Chondrocyte (in vitro differentiated cells): ENCODE measurements at regions not wholly inside any gene's neighbourhood (a gene's known extent, or its start where the extent isn't known, plus 50 kb on each side); places are given as distances from the start of the nearest gene placed in this dataset.
"Not testable (repeated sequence)": the region's sequence is repeated elsewhere in the genome, so short reads cannot be mapped to it uniquely, and the experiment has no call there.

Source experiments
- DNase-seq: peaks from one replicate; pipeline ENCODE4 v3.0.0; 2021; ENCODE audit warnings: mixed read lengths, low spot score
- H3K27ac Mint-ChIP-seq: one replicate; pipeline ENCODE4 v1.8.0; 2021; ENCODE audit warnings: mild to moderate bottlenecking, moderate library complexity, mixed read lengths; ENCODE audit not compliant: unreplicated experiment
- H3K27me3 Mint-ChIP-seq: 2 replicates; pipeline ENCODE4 v1.8.0; 2021; ENCODE audit warnings: low read depth, mixed read lengths
- H3K36me3 Mint-ChIP-seq: 2 replicates; pipeline ENCODE4 v1.8.0; 2021; ENCODE audit warnings: low read depth, mixed read lengths
- H3K4me1 Mint-ChIP-seq: 2 replicates; pipeline ENCODE4 v1.8.0; 2021; ENCODE audit warnings: low read depth, mild to moderate bottlenecking, mixed read lengths
- H3K4me3 Mint-ChIP-seq: one replicate; pipeline ENCODE4 v1.8.0; 2021; ENCODE audit warnings: mild to moderate bottlenecking, moderate library complexity, mixed read lengths; ENCODE audit not compliant: unreplicated experiment
- H3K9me3 Mint-ChIP-seq: 2 replicates; pipeline ENCODE4 v1.8.0; 2021; ENCODE audit warnings: low read depth, mixed read lengths
- CTCF ChIP-seq: fragments of 200-600 bp; sonication (generic); IDR thresholded peaks from 2 replicates; pipeline ENCODE4 v1.5.0; 2021; ENCODE audit warnings: antibody characterized with exemption, mild to moderate bottlenecking, moderate library complexity

- H3K36me3 Mint-ChIP-seq = no peaks in the 10 kb centered on the region
These were observed 68.2 kb downstream of the ATP23 start for GRCh38 chr12:58009405-58010195.

DNA sequence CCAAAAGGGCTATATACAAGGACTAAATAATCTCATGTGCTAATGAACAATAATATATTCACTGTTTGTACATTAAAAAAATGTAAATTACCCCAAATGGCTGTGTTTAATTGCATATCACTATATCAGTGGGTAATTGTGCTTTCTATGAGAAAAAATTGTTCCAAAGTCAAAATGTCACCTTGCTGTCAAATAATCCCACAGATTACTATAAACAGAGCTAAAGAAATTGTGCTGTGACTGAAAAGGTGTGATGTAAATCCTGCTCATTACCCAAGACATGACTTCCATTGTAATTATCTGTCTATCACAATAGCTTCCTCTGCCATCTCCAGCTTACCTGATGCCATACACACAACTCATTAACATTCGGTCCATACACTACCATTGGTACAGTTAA, 70.3 kb downstream of the ATP23 start:
- no peak for DNase-seq
- Mint-ChIP-seq H3K4me1 (peaks cover 6% of the 10 kb centered on the region), H3K27ac (no peak overlapping the region), H3K27me3 (peaks cover 3% of the 10 kb centered on the region), H3K9me3 (peaks cover 5% of the 10 kb centered on the region), H3K4me3 (no peak overlapping the region), H3K36me3 (no peaks in the 10 kb centered on the region)
- TF ChIP-seq CTCF = no peak

More at GRCh38 chr12:58009405-58010195, 68.2 kb downstream of the ATP23 start:
- Mint-ChIP-seq H3K9me3 (peaks cover 5% of the 10 kb centered on the region), H3K4me3 (no peak overlapping the region), H3K27ac (no peak overlapping the region), H3K27me3 (peaks cover 3% of the 10 kb centered on the region), H3K4me1 (peaks cover 6% of the 10 kb centered on the region)
- no peak for DNase-seq
- no peak for TF ChIP-seq CTCF

- Mint-ChIP-seq H3K9me3 (peaks cover 41% of the 10 kb centered on the region), H3K27me3 (peaks cover 22% of the 10 kb centered on the region)
- not testable (repeated sequence) for H3K4me1 Mint-ChIP-seq, H3K27ac Mint-ChIP-seq, DNase-seq, H3K4me3 Mint-ChIP-seq, H3K36me3 Mint-ChIP-seq
These were observed 81.1 kb downstream of the ATP23 start for GRCh38 chr12:58022379-58023020.

DNA sequence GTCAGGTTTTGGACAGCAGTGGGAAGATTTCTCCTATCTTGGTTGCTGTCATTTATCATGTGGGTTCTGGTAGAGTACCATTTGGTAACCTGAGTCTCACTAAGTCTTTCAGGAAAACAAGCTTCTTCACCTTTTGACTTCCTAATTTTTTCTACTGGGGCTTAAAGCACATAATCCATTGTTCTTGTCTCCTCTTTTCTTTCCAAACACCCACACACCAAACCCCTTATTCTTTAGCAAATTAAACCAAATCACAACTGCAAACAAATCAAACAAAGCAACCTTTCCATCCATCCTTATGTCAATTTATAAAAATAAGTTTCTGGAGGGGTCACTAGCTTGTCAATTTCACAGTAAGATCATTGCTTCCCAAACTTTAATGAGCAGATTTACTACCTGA, 84.1 kb downstream of the ATP23 start:
- Mint-ChIP-seq H3K4me1 (no peaks in the 10 kb centered on the region), H3K27ac (no peak overlapping the region), H3K9me3 (peaks cover 22% of the 10 kb centered on the region), H3K4me3 (no peak overlapping the region), H3K36me3 (no peaks in the 10 kb centered on the region), H3K27me3 (peaks cover 10% of the 10 kb centered on the region)
- no peak for TF ChIP-seq CTCF
- no peak for DNase-seq

DNA sequence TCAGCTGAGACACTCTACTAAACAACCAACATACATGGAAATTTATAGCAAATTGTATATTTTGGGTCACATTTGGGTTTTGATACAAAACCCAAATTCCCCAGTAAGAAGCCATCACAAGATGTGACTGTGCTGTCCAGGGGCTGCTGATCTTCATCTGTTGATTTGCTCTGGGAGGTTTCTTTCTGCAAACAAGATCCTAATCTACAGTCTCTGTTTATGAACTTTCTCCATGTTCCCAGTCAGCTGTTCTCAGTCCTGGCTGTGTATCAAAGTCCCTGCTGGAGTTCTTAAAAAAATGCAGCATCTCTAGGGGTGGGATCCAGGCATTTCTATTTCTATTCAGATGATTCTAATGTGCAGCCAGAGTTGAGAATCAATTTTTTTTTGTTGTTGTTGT, 85.1 kb downstream of the ATP23 start:
- Mint-ChIP-seq H3K27ac (no peak overlapping the region), H3K9me3 (peaks cover 23% of the 10 kb centered on the region), H3K4me1 (no peaks in the 10 kb centered on the region), H3K36me3 (no peaks in the 10 kb centered on the region), H3K27me3 (peaks cover 5% of the 10 kb centered on the region), H3K4me3 (no peak overlapping the region)
- no peak for DNase-seq
- no peak for TF ChIP-seq CTCF
